ENCODE measurements at regions not wholly inside any gene's neighbourhood (a gene's known extent, or its start where the extent isn't known, plus 50 kb on each side); places are given as distances from the start of the nearest gene placed in this dataset.

DNA sequence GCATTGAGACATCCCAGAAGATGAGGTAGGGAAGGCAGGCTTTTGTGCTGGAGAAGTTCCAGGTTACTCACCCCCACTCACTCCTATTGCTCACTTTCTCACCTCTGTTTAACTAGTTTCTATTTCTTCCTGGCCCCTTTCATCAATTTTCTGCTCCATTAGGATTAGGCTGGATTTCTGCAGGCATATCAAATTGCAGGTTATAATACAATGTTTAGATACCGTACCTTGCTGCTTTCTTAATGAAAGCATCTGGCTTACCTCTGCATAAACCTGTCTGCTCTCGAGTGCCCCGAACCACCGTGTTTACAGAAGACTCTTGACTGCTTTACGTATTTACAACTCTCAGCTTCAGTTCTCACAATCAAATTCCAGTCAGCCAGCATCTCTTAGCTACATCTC lies 173.7 kb downstream of the ADAMTS15 start:
- H3K36me3 ChIP-seq: no peaks in the 10 kb centered on the region
- DNase-seq: no peak
- H3K27me3 ChIP-seq (ENCODE audit: insufficient read depth, low read depth, severe bottlenecking): no peaks in the 10 kb centered on the region
- TF ChIP-seq, protein P1, sequence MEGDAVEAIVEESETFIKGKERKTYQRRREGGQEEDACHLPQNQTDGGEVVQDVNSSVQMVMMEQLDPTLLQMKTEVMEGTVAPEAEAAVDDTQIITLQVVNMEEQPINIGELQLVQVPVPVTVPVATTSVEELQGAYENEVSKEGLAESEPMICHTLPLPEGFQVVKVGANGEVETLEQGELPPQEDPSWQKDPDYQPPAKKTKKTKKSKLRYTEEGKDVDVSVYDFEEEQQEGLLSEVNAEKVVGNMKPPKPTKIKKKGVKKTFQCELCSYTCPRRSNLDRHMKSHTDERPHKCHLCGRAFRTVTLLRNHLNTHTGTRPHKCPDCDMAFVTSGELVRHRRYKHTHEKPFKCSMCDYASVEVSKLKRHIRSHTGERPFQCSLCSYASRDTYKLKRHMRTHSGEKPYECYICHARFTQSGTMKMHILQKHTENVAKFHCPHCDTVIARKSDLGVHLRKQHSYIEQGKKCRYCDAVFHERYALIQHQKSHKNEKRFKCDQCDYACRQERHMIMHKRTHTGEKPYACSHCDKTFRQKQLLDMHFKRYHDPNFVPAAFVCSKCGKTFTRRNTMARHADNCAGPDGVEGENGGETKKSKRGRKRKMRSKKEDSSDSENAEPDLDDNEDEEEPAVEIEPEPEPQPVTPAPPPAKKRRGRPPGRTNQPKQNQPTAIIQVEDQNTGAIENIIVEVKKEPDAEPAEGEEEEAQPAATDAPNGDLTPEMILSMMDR (IDR thresholded peaks at IDR 0.05; ENCODE audit: low read depth, low read length): no peak
- H3K9me3 ChIP-seq (ENCODE audit: severe bottlenecking): peaks cover 3% of the 10 kb centered on the region
- H3K27ac ChIP-seq: no peak overlapping the region
- no peak overlapping the region for H3K4me3 ChIP-seq (ENCODE audit: low read depth, low read length)

DNA sequence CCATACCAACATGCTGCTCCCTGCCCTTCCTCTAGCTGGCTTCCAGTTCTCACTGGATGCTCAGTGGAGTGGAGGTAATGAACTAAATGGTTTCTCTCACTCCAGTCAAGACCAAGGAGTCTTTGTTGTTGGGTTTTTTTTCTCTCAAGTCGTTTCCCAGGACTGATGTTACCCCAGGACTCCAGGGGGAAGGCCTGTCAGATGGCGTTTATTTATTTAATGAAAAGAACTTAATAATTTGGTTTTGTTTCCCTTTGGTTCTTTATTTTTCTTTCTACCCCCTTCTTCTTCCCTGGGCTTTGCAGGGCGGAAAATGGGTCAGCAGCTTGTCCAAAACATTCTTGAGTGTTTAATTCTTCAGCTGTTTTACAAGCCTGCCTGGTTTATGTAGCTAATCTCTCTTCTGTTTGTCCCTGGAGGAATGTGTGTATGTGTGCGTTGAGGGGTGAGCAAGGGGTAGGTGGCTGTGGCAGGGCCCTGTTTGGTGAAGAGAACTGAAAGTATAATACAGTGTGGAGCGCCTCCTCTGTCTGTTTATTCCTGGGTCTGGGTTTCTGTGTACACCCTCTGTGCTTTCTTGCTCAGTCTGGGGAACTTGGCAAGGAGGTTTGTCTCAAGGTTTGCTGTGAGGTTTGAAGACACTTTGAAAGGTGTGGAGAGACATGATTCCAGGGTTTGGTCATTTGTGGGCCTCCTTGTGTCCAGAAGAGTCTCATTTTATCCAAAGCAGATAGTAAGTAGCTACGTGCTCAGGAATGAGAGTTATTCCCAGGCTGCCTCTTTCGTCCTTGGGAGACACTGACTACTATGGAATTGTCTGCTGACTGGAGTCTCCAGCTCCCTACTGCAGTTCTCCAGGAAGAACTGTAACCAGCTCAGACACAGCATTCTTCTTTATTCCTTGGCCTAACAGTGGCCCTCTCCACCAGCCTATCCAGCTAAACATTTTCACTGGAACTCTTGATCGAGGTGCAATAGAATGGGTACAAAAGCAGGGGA lies 175.5 kb downstream of the ADAMTS15 start:
- Histone ChIP-seq H3K9me3 (ENCODE audit: severe bottlenecking) (no peaks in the 10 kb centered on the region), H3K27ac (no peak overlapping the region), H3K36me3 (no peaks in the 10 kb centered on the region), H3K4me3 (ENCODE audit: low read depth, low read length) (no peak overlapping the region), H3K27me3 (ENCODE audit: insufficient read depth, low read depth, severe bottlenecking) (no peaks in the 10 kb centered on the region)
- DNase-seq: no peak
- TF ChIP-seq, protein P1 (IDR thresholded peaks at IDR 0.05; ENCODE audit: low read depth, low read length): no peak

DNA sequence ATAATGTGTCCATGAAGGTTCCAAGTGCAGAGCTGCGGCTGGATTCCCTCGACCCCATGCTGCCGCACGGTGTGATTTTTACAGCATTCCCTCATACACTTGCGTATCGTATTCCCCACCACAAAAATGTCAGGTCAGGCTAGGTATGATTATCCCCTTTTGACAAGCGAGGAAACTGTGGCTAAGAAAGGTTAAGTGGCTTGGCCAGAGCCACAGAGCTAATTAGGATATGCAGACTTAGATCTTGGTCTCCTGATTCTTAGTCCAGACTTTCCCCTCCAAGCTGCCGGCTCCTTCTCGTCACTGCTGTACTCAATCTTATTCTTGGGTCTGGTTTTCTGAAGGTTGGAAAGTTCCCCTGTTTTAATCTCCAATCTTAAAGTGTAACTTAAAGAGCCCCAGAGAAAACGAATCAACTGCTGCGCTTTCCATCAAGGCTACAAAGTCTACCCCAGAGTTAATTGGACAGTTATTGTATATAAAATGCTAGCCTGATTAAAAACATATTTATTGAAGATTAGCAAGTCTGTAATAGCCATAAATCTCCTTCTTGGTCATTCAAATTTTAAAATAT lies 176.6 kb downstream of the ADAMTS15 start:
- Histone ChIP-seq H3K4me3 (ENCODE audit: low read depth, low read length) (no peak overlapping the region), H3K27ac (no peak overlapping the region), H3K27me3 (ENCODE audit: insufficient read depth, low read depth, severe bottlenecking) (no peaks in the 10 kb centered on the region), H3K36me3 (no peaks in the 10 kb centered on the region), H3K9me3 (ENCODE audit: severe bottlenecking) (no peaks in the 10 kb centered on the region)
- DNase-seq: no peak
- TF ChIP-seq, protein P1 (IDR thresholded peaks at IDR 0.05; ENCODE audit: low read depth, low read length): no peak

DNA sequence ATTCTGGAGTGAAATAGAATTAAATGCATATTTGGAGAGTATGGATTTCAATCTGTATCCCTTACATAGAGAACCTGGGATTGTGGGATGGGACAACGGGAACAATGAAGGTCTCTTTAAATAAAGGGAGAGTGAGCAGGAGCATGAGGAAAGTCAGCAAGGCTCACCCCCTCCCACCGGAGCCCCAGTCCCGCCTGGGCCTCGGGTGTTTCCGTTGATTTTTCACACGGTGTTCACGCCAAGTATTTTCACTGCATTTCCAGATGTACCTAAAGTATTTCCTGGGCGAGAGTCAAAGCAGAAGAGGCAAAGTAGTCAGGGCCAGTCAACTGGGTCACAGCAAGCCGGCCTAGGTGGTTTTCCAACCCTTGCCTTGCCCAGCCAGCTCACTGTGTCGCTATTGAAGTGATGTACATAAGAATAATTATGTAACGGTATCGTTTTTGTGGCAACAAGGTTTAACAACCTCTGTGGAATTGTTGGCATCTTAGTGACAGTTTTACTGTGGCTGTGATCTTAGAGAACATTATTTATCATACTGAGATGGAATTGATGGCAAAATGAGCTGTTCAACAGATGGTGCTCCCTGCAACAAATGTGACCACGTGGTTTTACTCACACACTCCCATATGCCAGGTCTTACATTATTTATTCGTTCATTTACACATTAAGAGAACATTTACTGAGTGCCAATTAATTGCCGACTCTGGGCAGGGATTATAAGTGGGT lies 177.3 kb downstream of the ADAMTS15 start:
- Histone ChIP-seq H3K4me3 (ENCODE audit: low read depth, low read length) (no peak overlapping the region), H3K9me3 (ENCODE audit: severe bottlenecking) (no peaks in the 10 kb centered on the region), H3K36me3 (no peaks in the 10 kb centered on the region), H3K27me3 (ENCODE audit: insufficient read depth, low read depth, severe bottlenecking) (no peaks in the 10 kb centered on the region), H3K27ac (no peak overlapping the region)
- TF ChIP-seq, protein P1 (IDR thresholded peaks at IDR 0.05; ENCODE audit: low read depth, low read length): no peak
- DNase-seq: no peak

DNA sequence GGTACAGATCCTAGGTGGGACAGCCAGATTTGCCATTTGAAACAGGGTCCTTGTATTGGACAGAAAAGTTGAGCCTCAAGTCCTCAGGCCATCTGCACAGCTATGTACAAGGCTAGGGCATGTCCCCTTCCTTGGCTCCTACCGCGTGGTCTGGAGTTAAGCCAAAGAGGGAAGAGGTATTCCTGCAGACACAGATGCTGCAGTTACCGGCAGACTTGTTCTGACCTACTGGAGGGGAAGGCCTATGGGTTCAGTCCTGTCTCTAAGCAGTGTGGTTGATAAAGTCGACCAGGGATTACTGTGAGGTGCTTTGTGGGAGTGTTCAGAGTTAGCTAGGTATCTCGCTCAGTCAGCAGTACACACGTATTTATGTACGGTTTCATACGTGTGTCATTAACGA lies 180.6 kb downstream of the ADAMTS15 start:
- TF ChIP-seq, protein P1 (IDR thresholded peaks at IDR 0.05; ENCODE audit: low read depth, low read length): no peak
- DNase-seq: peak; percentile 25
- H3K9me3 ChIP-seq (ENCODE audit: severe bottlenecking): no peaks in the 10 kb centered on the region
- H3K27me3 ChIP-seq (ENCODE audit: insufficient read depth, low read depth, severe bottlenecking): no peaks in the 10 kb centered on the region
- H3K27ac ChIP-seq: no peak overlapping the region
- no peak overlapping the region for H3K4me3 ChIP-seq (ENCODE audit: low read depth, low read length)
- no peaks in the 10 kb centered on the region for H3K36me3 ChIP-seq

All from WERI-Rb-1 (cell line).